MCF 10A (cell line): ENCODE measurements at regions not wholly inside any gene's neighbourhood (a gene's known extent, or its start where the extent isn't known, plus 50 kb on each side); places are given as distances from the start of the nearest gene placed in this dataset.

Experiments
- BruUV-seq: library from RNA; stranded (reverse); fragments of 400-500 nt; replicated peaks from 2 replicates; lab custom pipeline; 2021; lab: Mats Ljungman, UMichigan
- CTCF ChIA-PET: fragments of 300-600 bp; sonication (Branson Sonifier 250); formaldehyde crosslinking; extraction: SDS; loops from one replicate; lab custom pipeline; 2021; ENCODE audit warnings: antibody characterized with exemption, inconsistent platforms; lab: Yijun Ruan, JAX
- POLR2A ChIA-PET: fragments of 300-600, 350-650 bp; sonication (Branson Sonifier 250); formaldehyde crosslinking; extraction: SDS; loops from one replicate; lab custom pipeline; 2020; ENCODE audit warnings: antibody characterized with exemption, inconsistent platforms; lab: Yijun Ruan, JAX
- DNase-seq: peaks from one replicate; pipeline ENCODE4 v3.0.0-alpha.2; 2018; ENCODE audit not compliant: unreplicated experiment
- H3K27ac Mint-ChIP-seq: one replicate; pipeline ENCODE4 v1.8.0; 2022; ENCODE audit warnings: mild to moderate bottlenecking, low read depth, mixed read lengths; ENCODE audit not compliant: unreplicated experiment
- H3K27me3 Mint-ChIP-seq: one replicate; pipeline ENCODE4 v1.8.0; 2022; ENCODE audit warnings: mixed read lengths; ENCODE audit not compliant: insufficient read depth, unreplicated experiment
- H3K36me3 Mint-ChIP-seq: one replicate; pipeline ENCODE4 v1.8.0; 2022; ENCODE audit warnings: mild to moderate bottlenecking, moderate library complexity, mixed read lengths; ENCODE audit not compliant: insufficient read depth, unreplicated experiment
- H3K4me1 Mint-ChIP-seq: one replicate; pipeline ENCODE4 v1.8.0; 2022; ENCODE audit warnings: mixed read lengths; ENCODE audit not compliant: insufficient read depth, unreplicated experiment
- H3K4me3 Mint-ChIP-seq: one replicate; pipeline ENCODE4 v1.8.0; 2022; ENCODE audit warnings: mild to moderate bottlenecking, moderate library complexity, mixed read lengths; ENCODE audit not compliant: unreplicated experiment
- H3K9me3 Mint-ChIP-seq: one replicate; pipeline ENCODE4 v1.8.0; 2022; ENCODE audit warnings: mixed read lengths; ENCODE audit not compliant: unreplicated experiment
- CTCF ChIP-seq: fragments of 200-600 bp; IDR thresholded peaks from one replicate; pipeline ENCODE4 v1.8.0; 2022; ENCODE audit warnings: antibody characterized with exemption, mild to moderate bottlenecking; ENCODE audit not compliant: unreplicated experiment
- intact Hi-C: fragments of 100-400 bp; cut with micrococcal nuclease; formaldehyde crosslinking; loops from 2 replicates; pipeline ENCODE4 v1.14.1; 2022

DNA sequence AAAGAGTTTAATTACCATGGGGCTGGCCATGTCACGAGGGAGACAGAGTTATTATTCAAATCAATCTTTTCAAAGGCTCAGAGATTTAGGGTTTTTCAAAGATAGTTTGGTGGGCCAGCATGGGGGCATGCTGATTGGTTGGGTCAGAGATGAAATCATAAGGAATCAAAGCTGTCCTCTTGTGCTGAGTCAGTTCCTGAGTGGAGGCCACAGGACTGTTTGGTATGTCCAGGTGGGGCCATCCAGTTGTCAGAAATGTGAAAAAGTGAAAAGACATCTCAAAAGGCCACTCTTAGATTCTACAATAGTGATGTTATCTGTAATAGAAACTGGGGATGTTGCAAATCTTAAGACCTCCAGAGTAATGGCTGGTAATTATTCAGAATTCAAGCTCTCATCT lies 288.6 kb downstream of the EN1 start:
- no peak for DNase-seq
- Mint-ChIP-seq H3K9me3 (peaks cover 9% of the 10 kb centered on the region), H3K36me3 (no peaks in the 10 kb centered on the region), H3K4me3 (no peak overlapping the region), H3K27me3 (no peaks in the 10 kb centered on the region), H3K27ac (no peak overlapping the region), H3K4me1 (no peaks in the 10 kb centered on the region)
- intact Hi-C loops = no loop called here
- BruUV-seq = no TSS peak
- CTCF ChIA-PET = interaction anchor here (0.6 to 1.3 kb wide), 3 partner anchors 20 to 124 kb away, joined by 3 to 5 read pairs (median 3); no protein-coding TSS in a partner anchor
- POLR2A ChIA-PET = no interaction called here
- TF ChIP-seq CTCF = no peak

DNA sequence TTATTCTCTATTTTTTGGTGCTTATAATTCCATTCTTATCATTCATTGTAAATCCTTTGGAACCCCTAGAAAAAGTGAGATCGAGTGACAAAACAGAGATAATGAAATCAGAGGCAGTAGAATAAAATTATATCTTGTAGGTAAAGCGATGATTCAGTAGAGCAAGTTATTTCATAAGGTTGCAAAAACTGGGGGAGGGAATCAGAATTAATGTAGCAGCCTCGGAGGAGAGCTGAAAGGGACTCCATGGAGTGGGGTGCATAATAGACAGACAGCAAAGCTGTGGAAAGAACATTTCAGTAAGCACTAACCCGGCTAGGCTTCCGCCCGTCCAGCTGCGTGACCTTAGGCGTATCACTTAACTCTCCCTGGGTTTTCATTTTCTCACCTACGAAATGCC lies 289.7 kb downstream of the EN1 start:
- BruUV-seq = no TSS peak
- Mint-ChIP-seq H3K4me3 (no peak overlapping the region), H3K27ac (no peak overlapping the region), H3K4me1 (no peaks in the 10 kb centered on the region), H3K36me3 (no peaks in the 10 kb centered on the region), H3K9me3 (peaks cover 9% of the 10 kb centered on the region), H3K27me3 (no peaks in the 10 kb centered on the region)
- TF ChIP-seq CTCF = no peak
- intact Hi-C loops = no loop called here
- ChIA-PET CTCF (interaction anchor here (0.6 to 0.8 kb wide), 2 partner anchors 11 to 54 kb away, joined by 3 read pairs; no protein-coding TSS in a partner anchor), POLR2A (no interaction called here)
- no peak for DNase-seq

DNA sequence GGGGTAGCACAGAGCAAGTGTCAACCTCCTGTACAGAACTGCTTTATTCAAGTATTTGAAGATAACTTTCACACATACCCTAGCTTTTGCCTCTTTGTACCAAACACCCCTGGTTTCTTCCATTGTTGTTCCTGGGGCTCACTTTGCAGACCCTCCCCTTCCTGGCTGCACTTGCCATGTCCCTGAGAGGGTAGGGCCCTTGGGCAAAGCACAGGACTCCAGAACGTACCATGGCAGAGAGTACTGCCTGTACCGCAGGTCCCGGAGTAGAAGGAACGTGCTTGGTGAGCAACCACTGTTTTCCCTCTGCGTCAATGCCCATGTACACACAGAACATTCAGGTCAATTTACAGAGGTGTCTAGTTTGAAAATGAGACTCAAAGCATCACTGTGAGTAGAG lies 290.4 kb downstream of the EN1 start:
- Mint-ChIP-seq H3K9me3 (peaks cover 9% of the 10 kb centered on the region), H3K27me3 (no peaks in the 10 kb centered on the region), H3K36me3 (no peaks in the 10 kb centered on the region), H3K27ac (no peak overlapping the region), H3K4me3 (no peak overlapping the region), H3K4me1 (no peaks in the 10 kb centered on the region)
- CTCF ChIA-PET = interaction anchor here (0.8 to 1.2 kb wide), 2 partner anchors 10 to 125 kb away, joined by 3 to 6 read pairs; no protein-coding TSS in a partner anchor
- no peak for DNase-seq
- POLR2A ChIA-PET = no interaction called here
- TF ChIP-seq CTCF = no peak
- no TSS peak for BruUV-seq
- intact Hi-C loops = no loop called here

- Mint-ChIP-seq H3K4me3 (no peak overlapping the region), H3K36me3 (no peaks in the 10 kb centered on the region), H3K27ac (no peak overlapping the region), H3K9me3 (peaks cover 9% of the 10 kb centered on the region), H3K4me1 (no peaks in the 10 kb centered on the region), H3K27me3 (no peaks in the 10 kb centered on the region)
- DNase-seq = peak; percentile 3
- ChIA-PET CTCF (interaction anchor here (0.6 to 2.1 kb wide), 3 partner anchors 301 to 406 kb away, joined by 3 to 9 read pairs (median 3); no protein-coding TSS in a partner anchor), POLR2A (interaction anchor here (0.6 to 0.7 kb wide), 2 partner anchors 9 to 1233 kb away, joined by 3 read pairs; no protein-coding TSS in a partner anchor)
- intact Hi-C loops = loop anchor here (5.0 kb wide), 1 partner anchor 182 kb away; no protein-coding TSS in a partner anchor
- peak; percentile 22 for TF ChIP-seq CTCF
- BruUV-seq = no TSS peak
These were observed 292.8 kb downstream of the EN1 start for GRCh38 chr2:118554616-118555015.
